Central memory CD8-positive, alpha-beta T cell (primary cell): ENCODE measurements at regions not wholly inside any gene's neighbourhood (a gene's known extent, or its start where the extent isn't known, plus 50 kb on each side); places are given as distances from the start of the nearest gene placed in this dataset.

ENCODE experiments used
- ATAC-seq: fragments of 150-1000 bp; cut with Tn5 transposase; replicated peaks from 2 replicates; pipeline ENCODE4 v1.10.0; 2022; ENCODE audit warnings: mild to moderate bottlenecking, moderate FRiP score, moderate number of reproducible peaks; ENCODE audit not compliant: poor library complexity, severe bottlenecking; ENCODE audit errors: extremely low read depth
- DNase-seq, 2 donors: peaks; one replicate each; pipeline ENCODE4 v3.0.0; 2021; ENCODE audit warnings: low spot score in 2 of 2
- H3K27ac Mint-ChIP-seq: one replicate; pipeline ENCODE4 v1.8.0; 2022; ENCODE audit warnings: low read depth, mild to moderate bottlenecking, moderate library complexity, mixed read lengths
- H3K27me3 Mint-ChIP-seq: one replicate; pipeline ENCODE4 v1.8.0; 2022; ENCODE audit warnings: mixed read lengths
- H3K36me3 Mint-ChIP-seq: one replicate; pipeline ENCODE4 v1.8.0; 2022; ENCODE audit warnings: mild to moderate bottlenecking, moderate library complexity, mixed read lengths; ENCODE audit not compliant: insufficient read depth
- H3K4me1 Mint-ChIP-seq: one replicate; pipeline ENCODE4 v1.8.0; 2022; ENCODE audit warnings: mixed read lengths
- H3K4me3 Mint-ChIP-seq: one replicate; pipeline ENCODE4 v1.8.0; 2022; ENCODE audit warnings: mild to moderate bottlenecking, moderate library complexity, mixed read lengths
- H3K9me3 Mint-ChIP-seq: one replicate; pipeline ENCODE4 v1.8.0; 2022; ENCODE audit warnings: mixed read lengths

DNA sequence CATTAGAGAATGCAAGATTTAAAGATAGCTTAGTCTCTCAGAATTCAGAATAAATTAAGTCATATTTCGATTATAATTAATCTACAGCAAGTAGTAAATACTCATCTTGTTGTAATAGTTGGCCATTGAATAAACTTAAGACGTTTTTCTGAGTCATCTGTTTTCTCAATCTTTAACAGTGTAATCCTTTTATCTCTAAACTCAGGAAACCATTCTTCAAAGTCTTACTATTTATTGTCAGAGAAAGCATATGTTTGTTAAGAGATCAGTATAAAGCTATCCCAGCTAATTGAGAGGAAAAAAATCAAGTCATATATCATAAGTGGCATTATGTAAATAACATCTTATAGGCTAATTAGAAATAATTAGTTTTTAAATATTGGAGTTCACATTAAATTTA, 201.2 kb upstream of the ADAMTS5 start:
- no peak for DNase-seq
- no peak overlapping the region for H3K4me3 Mint-ChIP-seq

DNA sequence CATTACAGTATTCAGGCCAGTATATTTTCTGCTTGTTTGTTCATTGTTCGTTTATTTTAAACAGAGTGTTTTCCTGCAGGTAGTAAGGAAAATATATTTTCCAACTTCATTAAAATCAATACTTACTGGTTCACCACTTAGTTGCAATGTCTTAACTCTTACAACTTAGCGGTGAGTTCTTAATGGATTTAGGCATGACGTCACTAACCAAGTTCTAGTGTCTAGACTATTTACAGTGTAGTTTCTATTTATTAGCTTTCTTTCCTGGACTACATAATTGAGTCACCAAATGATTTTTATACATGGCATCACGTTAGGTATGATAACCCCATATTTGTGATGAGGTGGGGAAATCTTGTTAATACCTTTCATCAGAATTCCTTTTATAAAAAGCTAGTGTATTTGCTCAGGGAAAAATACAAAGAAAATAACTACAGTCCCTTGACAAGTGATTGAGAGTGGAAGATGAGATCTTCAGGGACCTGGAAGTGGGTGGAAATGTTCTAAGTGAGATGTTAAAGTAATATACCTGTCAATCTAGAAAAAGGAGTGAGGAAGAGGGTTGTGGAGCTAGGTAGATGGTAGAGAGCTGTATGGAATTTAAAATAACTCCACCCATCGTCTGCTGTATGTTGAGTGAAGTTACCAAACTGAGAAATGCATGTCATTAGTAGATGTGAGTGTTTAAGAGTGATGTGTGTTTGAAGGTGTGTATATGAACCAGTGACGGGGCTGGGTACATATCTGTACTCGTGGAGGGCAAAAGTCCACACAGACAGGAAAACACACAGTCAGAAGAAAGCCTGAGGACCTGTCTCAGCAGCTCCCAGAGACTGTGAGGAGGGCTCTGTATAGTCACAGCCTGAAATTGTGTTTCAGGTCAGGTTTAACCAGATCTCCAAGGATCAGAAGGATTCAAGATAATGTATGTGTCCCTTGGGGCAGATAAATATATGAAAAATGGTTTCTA, 197.6 kb upstream of the ADAMTS5 start:
- H3K4me3 Mint-ChIP-seq: no peak overlapping the region
- no peak overlapping the region for H3K27ac Mint-ChIP-seq
- ATAC-seq (no peak), DNase-seq (no peak)
- no peaks in the 10 kb centered on the region for H3K36me3 Mint-ChIP-seq
- no peaks in the 10 kb centered on the region for H3K27me3 Mint-ChIP-seq
- H3K9me3 Mint-ChIP-seq: peaks cover 6% of the 10 kb centered on the region
- H3K4me1 Mint-ChIP-seq: no peaks in the 10 kb centered on the region

More for the DNA sequence above, 201.2 kb upstream of the ADAMTS5 start:
- no peak overlapping the region for H3K27ac Mint-ChIP-seq
- no peaks in the 10 kb centered on the region for H3K36me3 Mint-ChIP-seq
- no peaks in the 10 kb centered on the region for H3K27me3 Mint-ChIP-seq
- peaks cover 14% of the 10 kb centered on the region for H3K9me3 Mint-ChIP-seq
- ATAC-seq: no peak
- H3K4me1 Mint-ChIP-seq: no peaks in the 10 kb centered on the region

DNA sequence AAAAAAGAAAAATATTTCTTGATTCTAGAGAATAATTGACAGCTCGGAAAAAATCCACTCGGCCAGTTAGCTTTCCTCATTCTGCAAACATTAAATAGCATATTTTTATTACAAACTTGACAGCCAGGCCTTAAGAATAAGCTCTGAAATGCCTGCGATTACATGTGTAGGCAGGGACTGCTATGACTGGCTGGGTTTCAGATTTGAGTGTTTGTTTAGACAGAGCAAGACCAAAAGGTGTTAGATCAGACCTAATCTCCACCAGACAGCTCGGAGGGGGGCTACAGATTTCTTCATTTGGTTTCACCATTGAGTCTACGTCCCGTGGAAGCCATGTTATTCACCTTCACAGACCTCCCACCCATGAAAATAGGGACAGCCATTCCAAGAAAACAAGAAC, 192.1 kb upstream of the ADAMTS5 start:
- ATAC-seq: no peak

GRCh38 chr21:27157097-27157496, 190.2 kb upstream of the ADAMTS5 start:
- Mint-ChIP-seq H3K4me1 (no peaks in the 10 kb centered on the region), H3K9me3 (peaks cover 10% of the 10 kb centered on the region), H3K27me3 (no peaks in the 10 kb centered on the region), H3K36me3 (no peaks in the 10 kb centered on the region), H3K4me3 (no peak overlapping the region), H3K27ac (no peak overlapping the region)
- ATAC-seq (no peak), DNase-seq (no peak)

More for the DNA sequence above, 192.1 kb upstream of the ADAMTS5 start:
- Mint-ChIP-seq H3K4me1 (no peaks in the 10 kb centered on the region), H3K27ac (no peak overlapping the region), H3K4me3 (no peak overlapping the region), H3K36me3 (no peaks in the 10 kb centered on the region), H3K9me3 (peaks cover 5% of the 10 kb centered on the region), H3K27me3 (no peaks in the 10 kb centered on the region)
- no peak for DNase-seq

- H3K4me3 Mint-ChIP-seq: no peak overlapping the region
- ATAC-seq: no peak
- H3K36me3 Mint-ChIP-seq: no peaks in the 10 kb centered on the region
- no peak overlapping the region for H3K27ac Mint-ChIP-seq
- H3K27me3 Mint-ChIP-seq: no peaks in the 10 kb centered on the region
- no peaks in the 10 kb centered on the region for H3K4me1 Mint-ChIP-seq
- H3K9me3 Mint-ChIP-seq: peaks cover 10% of the 10 kb centered on the region
- no peak for DNase-seq
Observed at GRCh38 chr21:27156666-27157065, 189.8 kb upstream of the ADAMTS5 start.

- H3K9me3 Mint-ChIP-seq: peaks cover 19% of the 10 kb centered on the region
- no peak for DNase-seq
- H3K4me3 Mint-ChIP-seq: no peak overlapping the region
- no peaks in the 10 kb centered on the region for H3K27me3 Mint-ChIP-seq
- no peaks in the 10 kb centered on the region for H3K4me1 Mint-ChIP-seq
- no peaks in the 10 kb centered on the region for H3K36me3 Mint-ChIP-seq
- no peak for ATAC-seq
- no peak overlapping the region for H3K27ac Mint-ChIP-seq
Observed at GRCh38 chr21:27155130-27155500, 188.2 kb upstream of the ADAMTS5 start.

GRCh38 chr21:27154451-27155129, 187.7 kb upstream of the ADAMTS5 start:
- Mint-ChIP-seq H3K4me3 (no peak overlapping the region), H3K27me3 (no peaks in the 10 kb centered on the region), H3K36me3 (no peaks in the 10 kb centered on the region), H3K4me1 (no peaks in the 10 kb centered on the region), H3K9me3 (peaks cover 19% of the 10 kb centered on the region), H3K27ac (no peak overlapping the region)
- ATAC-seq (no peak), DNase-seq (no peak)

DNA sequence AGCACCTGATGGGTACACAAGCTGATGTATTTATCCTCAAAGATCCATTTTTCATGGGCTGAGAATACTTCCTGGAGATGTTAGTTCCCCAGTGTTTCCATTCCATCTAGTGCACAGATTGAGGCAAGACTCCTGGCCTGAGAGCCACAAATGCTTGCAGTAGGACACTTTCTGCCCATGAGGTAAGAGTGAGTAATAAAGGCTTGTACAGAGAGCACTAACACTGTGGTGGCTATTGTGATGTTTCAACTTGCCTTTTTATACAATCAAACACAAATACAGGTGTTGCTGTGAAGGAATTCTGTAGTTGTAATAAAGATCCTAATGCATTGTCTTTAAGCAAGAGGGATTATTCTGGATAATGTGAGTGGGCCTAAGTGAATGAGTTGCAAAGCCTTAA, 186.1 kb upstream of the ADAMTS5 start:
- no peak for DNase-seq
- Mint-ChIP-seq H3K9me3 (peaks cover 22% of the 10 kb centered on the region), H3K27ac (no peak overlapping the region), H3K4me1 (no peaks in the 10 kb centered on the region), H3K36me3 (no peaks in the 10 kb centered on the region), H3K4me3 (no peak overlapping the region), H3K27me3 (no peaks in the 10 kb centered on the region)
- no peak for ATAC-seq

DNA sequence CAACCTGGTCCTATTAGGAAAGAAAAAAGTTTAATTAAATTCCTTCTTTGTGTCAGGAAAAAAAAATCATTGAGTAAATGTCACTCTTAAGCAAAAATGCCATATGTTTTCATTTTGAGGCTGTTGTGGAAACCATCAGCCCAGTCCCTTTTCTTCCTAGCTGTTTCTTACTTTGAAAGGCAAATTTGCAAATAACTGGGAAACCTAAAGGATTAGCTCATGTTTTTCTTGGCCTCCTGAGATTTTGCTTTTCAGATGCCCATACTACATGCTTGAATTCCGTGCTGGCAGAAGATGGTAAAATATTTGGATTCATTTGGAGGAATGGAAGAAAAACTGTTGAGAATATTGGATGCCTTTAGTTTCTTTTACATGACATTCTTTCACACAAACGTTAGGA, 182.1 kb upstream of the ADAMTS5 start:
- Mint-ChIP-seq H3K4me1 (no peaks in the 10 kb centered on the region), H3K27me3 (no peaks in the 10 kb centered on the region), H3K9me3 (peaks cover 20% of the 10 kb centered on the region), H3K27ac (no peak overlapping the region), H3K36me3 (no peaks in the 10 kb centered on the region), H3K4me3 (no peak overlapping the region)
- DNase-seq (no peak), ATAC-seq (no peak)

- Mint-ChIP-seq H3K27ac (no peak overlapping the region), H3K36me3 (no peaks in the 10 kb centered on the region), H3K4me1 (no peaks in the 10 kb centered on the region), H3K4me3 (no peak overlapping the region), H3K9me3 (peaks cover 15% of the 10 kb centered on the region), H3K27me3 (no peaks in the 10 kb centered on the region)
- DNase-seq: no peak
- no peak for ATAC-seq
Observed at GRCh38 chr21:27146268-27146667, 179.4 kb upstream of the ADAMTS5 start.

DNA sequence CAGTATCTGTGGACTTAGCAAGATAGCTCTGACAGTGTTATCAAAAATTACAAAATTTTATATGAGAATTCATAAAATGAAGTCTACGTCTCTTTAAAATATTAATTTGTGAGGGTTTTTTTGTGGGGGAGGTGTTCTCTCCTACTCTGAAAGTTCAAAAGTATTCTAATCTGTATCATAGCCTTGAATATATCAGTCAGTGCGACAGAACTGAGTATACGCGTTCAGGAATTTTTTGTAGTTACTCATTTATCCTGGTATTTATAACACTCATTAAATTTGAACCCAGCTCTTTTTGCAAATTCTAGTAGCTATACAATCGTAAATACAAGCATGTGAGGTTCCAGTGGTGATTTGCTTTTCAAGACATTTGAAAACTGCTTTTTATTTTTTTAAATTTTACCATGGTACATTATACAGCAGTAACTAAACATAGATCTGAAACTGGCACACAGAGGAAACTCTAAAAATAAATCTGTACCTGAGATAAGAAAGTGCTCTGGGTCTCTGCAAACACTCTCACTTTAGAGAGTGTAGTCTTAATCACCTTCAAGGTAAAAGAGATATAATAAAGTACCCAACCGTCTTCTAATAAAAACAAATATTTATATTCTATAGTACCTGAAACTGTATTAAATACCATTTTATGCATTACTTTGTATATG, 178.4 kb upstream of the ADAMTS5 start:
- peaks cover 11% of the 10 kb centered on the region for H3K9me3 Mint-ChIP-seq
- no peaks in the 10 kb centered on the region for H3K4me1 Mint-ChIP-seq
- no peak for ATAC-seq

GRCh38 chr21:27143476-27143875, 176.6 kb upstream of the ADAMTS5 start:
- Mint-ChIP-seq H3K9me3 (peaks cover 11% of the 10 kb centered on the region), H3K4me1 (no peaks in the 10 kb centered on the region), H3K27ac (no peak overlapping the region), H3K36me3 (no peaks in the 10 kb centered on the region), H3K27me3 (no peaks in the 10 kb centered on the region), H3K4me3 (no peak overlapping the region)
- no peak for ATAC-seq
- no peak for DNase-seq

More for the DNA sequence above, 178.4 kb upstream of the ADAMTS5 start:
- Mint-ChIP-seq H3K4me3 (no peak overlapping the region), H3K27ac (no peak overlapping the region), H3K27me3 (no peaks in the 10 kb centered on the region), H3K36me3 (no peaks in the 10 kb centered on the region)
- no peak for DNase-seq
